ENCODE measurements at regions not wholly inside any gene's neighbourhood (a gene's known extent, or its start where the extent isn't known, plus 50 kb on each side); places are given as distances from the start of the nearest gene placed in this dataset.
"Not testable (repeated sequence)": the region's sequence is repeated elsewhere in the genome, so short reads cannot be mapped to it uniquely, and the experiment has no call there.

GRCh38 chr4:26198931-26199330 lies 121.9 kb upstream of the RBPJ start:
- in situ Hi-C loops (cut with MboI; ENCODE audit: low sequenced_read_pairs) = not testable (repeated sequence)

GRCh38 chr4:26199596-26199995 lies 121.2 kb upstream of the RBPJ start:
- in situ Hi-C loops (cut with MboI; ENCODE audit: low sequenced_read_pairs) = no loop called here

DNA sequence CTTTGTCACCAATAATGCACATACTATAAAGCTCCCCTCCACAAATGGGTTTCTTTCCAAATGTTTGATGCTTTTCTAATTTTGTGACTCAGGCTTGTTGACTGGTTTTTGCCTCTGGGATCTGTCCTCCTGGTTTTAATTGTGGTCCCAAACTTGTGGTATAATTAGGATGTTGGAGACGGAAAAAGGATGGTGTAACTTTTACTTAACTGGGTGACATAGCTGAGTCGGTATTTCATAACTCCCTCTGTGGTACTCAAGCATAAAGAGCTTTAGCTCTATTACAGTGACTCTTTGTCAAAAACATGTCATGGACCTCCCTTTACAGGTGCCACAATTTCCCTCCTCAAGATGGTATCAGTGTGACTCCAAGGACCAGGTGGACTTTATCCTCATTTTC lies 119.7 kb upstream of the RBPJ start:
- in situ Hi-C loops (cut with MboI; ENCODE audit: low sequenced_read_pairs) = no loop called here

DNA sequence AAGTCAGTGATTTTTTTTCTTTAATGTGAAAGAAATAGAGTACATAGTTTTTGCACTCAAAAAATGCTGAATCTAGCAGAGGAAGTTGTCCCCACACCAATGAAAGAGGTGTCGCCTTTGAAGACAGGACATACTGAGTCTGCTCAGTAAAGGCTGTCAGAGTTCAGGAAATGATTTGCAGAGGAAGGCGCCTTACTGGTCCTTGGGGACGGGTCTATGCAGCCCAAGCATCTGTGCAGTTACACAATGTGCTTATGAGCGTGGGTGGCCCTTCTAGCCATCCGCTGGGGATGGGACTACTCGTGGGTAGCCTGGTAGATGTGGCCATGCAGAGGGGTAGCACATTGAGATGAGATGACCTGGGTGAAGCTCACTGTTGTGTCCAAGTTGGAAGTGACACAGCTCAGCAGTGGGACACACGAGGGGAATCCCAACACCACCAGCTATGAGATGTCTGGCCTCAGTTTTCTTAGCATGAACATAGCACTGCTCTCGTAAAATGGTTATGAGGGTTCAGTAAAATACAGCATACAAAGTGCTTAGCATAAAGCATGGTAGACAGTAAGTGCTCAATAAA lies 116.5 kb upstream of the RBPJ start:
- in situ Hi-C loops (cut with MboI; ENCODE audit: low sequenced_read_pairs) = no loop called here

DNA sequence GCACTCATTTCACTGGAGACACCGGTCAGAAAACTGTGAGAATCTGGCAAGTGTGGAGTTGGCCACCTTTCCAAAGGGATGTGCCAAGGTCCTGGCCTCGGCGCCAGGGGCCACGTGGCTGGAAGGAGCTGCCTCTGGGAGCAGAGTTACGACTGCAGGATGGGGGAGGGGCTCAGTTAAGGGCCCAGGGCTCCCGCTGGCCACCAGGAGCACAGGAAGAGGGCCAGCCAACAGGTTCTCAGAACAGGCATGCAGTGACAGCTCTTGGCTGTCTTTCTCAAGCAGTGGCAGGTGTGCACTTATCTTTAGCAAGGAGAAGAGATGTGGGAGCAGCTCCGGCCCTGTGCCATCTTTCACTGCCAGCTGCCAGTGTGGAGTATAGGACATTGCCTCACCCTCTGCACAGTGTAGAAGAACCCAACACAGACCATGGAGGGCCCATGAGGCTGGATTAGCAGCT lies 115.9 kb upstream of the RBPJ start:
- in situ Hi-C loops (cut with MboI; ENCODE audit: low sequenced_read_pairs) = no loop called here

GRCh38 chr4:26206339-26206738 lies 114.5 kb upstream of the RBPJ start:
- in situ Hi-C loops (cut with MboI; ENCODE audit: low sequenced_read_pairs) = no loop called here

- in situ Hi-C loops (cut with MboI; ENCODE audit: low sequenced_read_pairs) = no loop called here
Observed at GRCh38 chr4:26206999-26207398, 113.8 kb upstream of the RBPJ start.

DNA sequence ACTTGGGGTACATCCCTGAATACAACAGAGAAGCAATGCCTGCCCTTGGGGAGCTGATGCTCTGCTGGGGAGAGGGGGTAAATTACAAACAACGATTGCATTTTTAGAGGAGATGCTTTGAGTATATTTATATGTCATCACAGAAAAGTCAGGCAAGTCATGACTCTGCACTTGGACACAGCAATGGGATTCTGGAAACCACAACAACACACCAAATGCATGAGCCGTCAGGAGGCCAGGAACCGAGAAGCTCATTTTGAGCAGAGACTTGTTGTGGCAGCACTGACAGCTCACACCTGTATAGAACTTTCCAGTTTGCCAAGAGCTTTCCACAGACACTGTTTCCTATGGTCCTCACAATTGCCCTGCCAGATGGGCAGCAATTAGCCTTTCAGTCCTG lies 113.2 kb upstream of the RBPJ start:
- in situ Hi-C loops (cut with MboI; ENCODE audit: low sequenced_read_pairs) = no loop called here

DNA sequence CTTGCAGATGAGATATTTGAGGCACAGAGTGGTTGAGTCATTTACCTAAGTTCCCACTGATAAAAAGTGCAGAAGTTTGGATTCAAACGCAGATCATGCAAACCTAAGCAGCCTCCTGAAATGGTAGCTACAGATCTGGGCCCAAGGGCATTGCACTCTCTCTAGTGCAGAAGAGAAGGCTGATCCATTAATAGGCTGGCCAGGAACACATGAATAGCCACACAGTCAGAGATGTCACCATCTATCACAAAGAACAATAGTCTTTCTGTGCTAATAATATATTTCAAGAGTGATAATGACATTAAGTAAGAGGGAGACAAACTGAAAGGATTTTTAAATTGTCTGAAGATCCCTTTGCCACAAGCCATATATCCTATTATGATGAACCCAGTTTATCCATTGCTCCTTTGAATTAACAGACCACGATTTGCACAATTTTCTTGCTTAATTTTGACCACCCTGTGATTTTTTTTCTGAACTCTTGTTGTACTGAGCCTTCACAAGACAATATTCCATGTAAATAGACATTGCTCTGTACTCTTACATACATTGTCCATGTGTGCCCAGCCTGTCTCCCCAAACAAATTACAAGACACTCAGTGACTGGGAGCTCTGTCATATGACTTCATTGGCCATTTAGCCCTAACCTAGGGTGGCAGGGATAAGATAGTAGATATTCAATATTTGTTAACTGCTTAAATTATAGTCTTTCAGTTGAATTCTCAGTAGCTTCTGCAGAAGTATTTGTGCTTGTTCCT lies 112.4 kb upstream of the RBPJ start:
- in situ Hi-C loops (cut with MboI; ENCODE audit: low sequenced_read_pairs) = no loop called here

DNA sequence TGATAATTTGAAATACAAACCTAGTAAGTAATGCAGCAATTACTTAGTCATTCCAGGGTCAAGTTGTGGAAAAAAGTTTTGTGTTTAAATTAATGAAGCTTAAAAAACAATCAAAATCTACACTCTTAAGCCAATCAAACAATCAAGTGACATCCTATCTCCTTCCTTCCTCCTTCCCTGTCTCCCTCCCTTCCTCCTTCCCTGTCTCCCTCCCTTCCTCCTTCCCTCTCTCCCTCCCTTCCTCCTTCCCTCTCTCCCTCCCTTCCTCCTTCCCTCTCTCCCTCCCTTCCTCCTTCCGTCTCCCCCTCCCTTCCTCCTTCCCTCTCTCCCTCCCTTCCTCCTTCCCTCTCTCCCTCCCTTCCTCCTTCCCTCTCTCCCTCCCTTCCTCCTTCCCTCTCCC lies 111.4 kb upstream of the RBPJ start:
- in situ Hi-C loops (cut with MboI; ENCODE audit: low sequenced_read_pairs) = not testable (repeated sequence)

GRCh38 chr4:26212528-26212927 lies 108.3 kb upstream of the RBPJ start:
- in situ Hi-C loops (cut with MboI; ENCODE audit: low sequenced_read_pairs) = no loop called here

DNA sequence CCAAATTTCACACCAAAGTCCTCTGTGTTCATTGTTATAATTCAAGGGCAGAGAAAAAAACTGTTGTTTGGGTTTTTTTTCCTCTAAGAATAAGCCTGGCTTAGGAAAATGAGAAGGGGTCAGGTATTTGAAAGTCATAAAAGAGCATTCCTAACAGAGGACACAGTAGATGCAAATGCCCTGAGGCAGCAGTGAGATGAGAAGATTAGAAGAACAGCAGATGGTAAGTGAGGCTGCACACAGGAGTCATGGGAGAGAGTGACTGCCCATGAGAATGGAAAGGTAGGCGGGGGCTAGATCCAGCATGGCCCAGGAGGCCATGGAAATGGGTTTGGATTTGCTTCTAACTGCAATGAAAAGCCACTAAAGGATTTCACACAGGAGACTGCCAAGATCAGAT lies 107.5 kb upstream of the RBPJ start:
- in situ Hi-C loops (cut with MboI; ENCODE audit: low sequenced_read_pairs) = no loop called here

- in situ Hi-C loops (cut with MboI; ENCODE audit: low sequenced_read_pairs) = no loop called here
Observed at GRCh38 chr4:26214994-26215393, 105.8 kb upstream of the RBPJ start.

- in situ Hi-C loops (cut with MboI; ENCODE audit: low sequenced_read_pairs) = no loop called here
Observed at GRCh38 chr4:26215725-26216124, 105.1 kb upstream of the RBPJ start.

GRCh38 chr4:26217481-26217880 lies 103.3 kb upstream of the RBPJ start:
- in situ Hi-C loops (cut with MboI; ENCODE audit: low sequenced_read_pairs) = no loop called here

DNA sequence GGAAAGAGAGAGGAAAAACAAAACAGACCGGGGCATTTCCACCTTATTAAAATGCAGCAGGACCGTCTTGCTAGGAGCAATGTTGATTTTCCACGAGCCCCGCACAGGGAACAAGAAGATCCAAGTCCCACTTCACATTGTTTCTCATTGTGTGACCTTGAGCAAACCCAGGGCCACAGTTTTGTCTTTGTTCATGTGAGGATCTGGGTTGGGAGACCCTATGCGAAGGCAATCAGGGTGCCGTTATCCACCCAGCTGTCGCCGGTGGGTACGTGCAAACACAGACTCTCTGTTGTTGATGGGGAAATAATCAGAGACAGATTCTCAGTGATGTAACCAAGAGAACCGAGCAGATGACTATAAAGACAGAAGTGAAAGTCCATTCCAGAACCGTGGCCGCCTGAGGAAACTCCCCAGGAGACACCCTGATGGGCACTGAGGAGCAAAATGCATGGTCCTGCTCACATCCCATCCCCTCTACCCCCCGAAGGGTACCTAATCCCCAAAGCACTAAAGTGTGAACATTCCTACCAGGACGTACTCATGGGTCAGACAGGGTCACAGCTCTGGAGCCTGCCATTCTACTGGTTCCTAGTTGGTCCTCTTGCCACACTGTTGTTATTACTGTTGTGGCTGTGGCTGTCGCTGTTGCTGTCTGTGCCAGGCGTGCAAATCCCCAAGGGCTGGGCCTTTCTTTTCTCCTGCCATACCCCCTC lies 102.7 kb upstream of the RBPJ start:
- in situ Hi-C loops (cut with MboI; ENCODE audit: low sequenced_read_pairs) = no loop called here

GRCh38 chr4:26218677-26219605 lies 101.9 kb upstream of the RBPJ start:
- in situ Hi-C loops (cut with MboI; ENCODE audit: low sequenced_read_pairs) = no loop called here

DNA sequence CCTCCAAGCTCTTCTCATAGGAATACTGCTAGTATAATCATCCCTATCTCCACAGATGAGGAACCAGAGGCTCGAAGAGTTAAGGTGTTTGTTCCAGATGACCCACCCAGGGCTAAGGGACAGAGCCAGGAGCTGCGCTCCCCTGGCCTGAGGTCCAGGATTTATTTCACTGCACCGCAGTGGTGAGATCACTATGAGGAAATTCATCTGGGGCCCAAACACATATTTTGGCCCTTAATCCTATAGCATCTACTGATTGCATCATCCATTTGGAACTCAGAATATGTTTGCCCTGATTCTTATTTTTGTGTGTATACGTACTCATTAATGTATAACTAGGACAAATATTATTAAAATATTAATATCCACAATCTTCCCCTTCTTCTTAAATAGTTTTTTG lies 100.1 kb upstream of the RBPJ start:
- in situ Hi-C loops (cut with MboI; ENCODE audit: low sequenced_read_pairs) = no loop called here

DNA sequence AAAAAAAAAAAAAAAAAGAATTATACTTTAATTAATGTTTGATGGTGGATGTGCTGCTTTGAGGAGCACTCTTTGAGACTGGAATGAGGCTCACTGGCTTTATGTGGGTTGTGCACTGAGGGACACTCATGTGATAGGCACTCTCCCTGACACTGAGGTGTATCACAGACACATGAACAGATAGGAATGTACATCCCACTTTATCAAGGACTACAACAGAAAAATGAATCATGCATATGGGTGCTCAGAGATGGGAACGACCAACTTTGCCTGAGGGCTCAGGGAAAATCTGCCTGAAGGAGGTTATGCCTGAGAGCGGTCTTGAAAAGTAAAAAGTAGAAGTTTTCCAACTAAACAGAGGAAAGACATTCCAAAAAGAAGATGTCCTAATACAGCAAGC lies 97.7 kb upstream of the RBPJ start:
- in situ Hi-C loops (cut with MboI; ENCODE audit: low sequenced_read_pairs) = no loop called here

- in situ Hi-C loops (cut with MboI; ENCODE audit: low sequenced_read_pairs) = no loop called here
Observed at GRCh38 chr4:26226629-26227376, 94.0 kb upstream of the RBPJ start.

Measured in HL-60/S4 treated with phorbol 12-myristate 13-acetate at 8.2 ng/mL for 4 days and 3 days (cell line).